HG02610 (cell line): ENCODE measurements at regions not wholly inside any gene's neighbourhood (a gene's known extent, or its start where the extent isn't known, plus 50 kb on each side); places are given as distances from the start of the nearest gene placed in this dataset.

Source experiments
- ATAC-seq: cut with Tn5 transposase; IDR thresholded peaks from one replicate; pipeline ENCODE4 v1.9.1; 2021; ENCODE audit warnings: mild to moderate bottlenecking, moderate library complexity; ENCODE audit not compliant: unreplicated experiment

- ATAC-seq = no peak
These were observed 474.3 kb downstream of the METTL15 start for GRCh38 chr11:28582506-28582905.

GRCh38 chr11:28581286-28582242, 473.4 kb downstream of the METTL15 start:
- no peak for ATAC-seq

GRCh38 chr11:28571371-28571770, 463.2 kb downstream of the METTL15 start:
- no peak for ATAC-seq

- no peak for ATAC-seq
These were observed 460.9 kb downstream of the METTL15 start for GRCh38 chr11:28569106-28569505.

- ATAC-seq = peak; percentile 86
These were observed 458.3 kb downstream of the METTL15 start for GRCh38 chr11:28566339-28567089.

- no peak for ATAC-seq
These were observed 451.3 kb downstream of the METTL15 start for GRCh38 chr11:28559492-28559891.

- ATAC-seq = no peak
These were observed 439.1 kb downstream of the METTL15 start for GRCh38 chr11:28547321-28547741.

GRCh38 chr11:28545536-28545935, 437.3 kb downstream of the METTL15 start:
- no peak for ATAC-seq

GRCh38 chr11:28542561-28542960, 434.4 kb downstream of the METTL15 start:
- no peak for ATAC-seq

- no peak for ATAC-seq
These were observed 431.2 kb downstream of the METTL15 start for GRCh38 chr11:28539239-28540030.

- no peak for ATAC-seq
These were observed 429.6 kb downstream of the METTL15 start for GRCh38 chr11:28537822-28538221.

- no peak for ATAC-seq
These were observed 428.5 kb downstream of the METTL15 start for GRCh38 chr11:28536504-28537267.

GRCh38 chr11:28535677-28536076, 427.5 kb downstream of the METTL15 start:
- ATAC-seq = no peak

GRCh38 chr11:28529540-28530410, 421.6 kb downstream of the METTL15 start:
- ATAC-seq = no peak

GRCh38 chr11:28529046-28529445, 420.9 kb downstream of the METTL15 start:
- ATAC-seq = no peak

- ATAC-seq = no peak
These were observed 420.0 kb downstream of the METTL15 start for GRCh38 chr11:28528217-28528616.

- ATAC-seq = no peak
These were observed 418.2 kb downstream of the METTL15 start for GRCh38 chr11:28526406-28526751.

GRCh38 chr11:28525636-28526405, 417.6 kb downstream of the METTL15 start:
- ATAC-seq = no peak

GRCh38 chr11:28524098-28524497, 415.9 kb downstream of the METTL15 start:
- ATAC-seq = no peak
